Mammary epithelial cell (primary cell): ENCODE measurements at regions not wholly inside any gene's neighbourhood (a gene's known extent, or its start where the extent isn't known, plus 50 kb on each side); places are given as distances from the start of the nearest gene placed in this dataset.

ENCODE experiments used
- CTCF ChIP-seq, 2 donors: IDR thresholded peaks in 1 of 2; conservative IDR thresholded peaks in 1 of 2; 2 replicates each; pipeline ENCODE4 v1.5.1; 2011 to 2012; ENCODE audit warnings: inconsistent platforms in 2 of 2, low read length in 2 of 2, mild to moderate bottlenecking in 2 of 2, control low read depth in 1 of 2, low read depth in 1 of 2; ENCODE audit not compliant: insufficient read depth in 1 of 2; ENCODE audit errors: extremely low read depth in 1 of 2
- EZH2 ChIP-seq: IDR thresholded peaks from 2 replicates; pipeline ENCODE4 v1.6.1; 2012; ENCODE audit warnings: low read length, inconsistent platforms, borderline replicate concordance

- no peak for TF ChIP-seq CTCF (conservative IDR thresholded peaks at IDR 0.05 in 1 of 2, IDR thresholded peaks at IDR 0.05 in 1 of 2; ENCODE audit: extremely low read depth in 1 of 2, insufficient read depth in 1 of 2, low read depth in 1 of 2, low read length in 2 of 2)
- no peak for TF ChIP-seq EZH2
These were observed 356.8 kb downstream of the TLL1 start for GRCh38 chr4:166229799-166230198.
